Upper lobe of left lung (tissue), 4 donors: ENCODE measurements at regions not wholly inside any gene's neighbourhood (a gene's known extent, or its start where the extent isn't known, plus 50 kb on each side); places are given as distances from the start of the nearest gene placed in this dataset.

Experiments
- POLR2A ChIP-seq, 4 donors: fragments of 450-650 bp; IDR thresholded peaks; one replicate each; pipeline ENCODE4 v1.5.1; 2016 to 2017; ENCODE audit warnings: antibody characterized with exemption in 4 of 4, mild to moderate bottlenecking in 2 of 4
- TF ChIP-seq, protein P1 (sequence below), 6 experiments: fragments of 450-650 bp in 4 of 6; fragments of 200-600 bp in 2 of 6; sonication (generic) in 2 of 6; IDR thresholded peaks; one replicate each; pipeline ENCODE4 v1.5.1; 2016 to 2019; ENCODE audit warnings: antibody characterized with exemption in 6 of 6

DNA sequence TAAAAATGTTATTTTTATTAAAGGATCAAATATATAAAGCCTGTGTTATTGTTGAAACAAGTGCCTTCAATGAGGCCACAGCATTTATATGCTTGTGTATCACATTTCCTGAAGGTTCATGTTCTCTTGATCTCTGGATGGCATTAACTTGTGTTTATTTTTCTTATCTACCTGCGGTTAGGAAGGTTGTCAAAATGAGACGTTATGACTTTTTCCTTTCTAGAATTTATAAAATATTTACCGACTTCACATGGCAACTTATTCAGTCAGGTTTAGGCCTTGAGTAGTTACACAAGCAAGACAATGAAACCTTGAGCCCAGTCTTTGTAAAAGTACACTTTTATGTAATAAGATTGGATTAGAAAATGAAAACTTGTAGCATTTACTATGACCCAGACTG, 196.4 kb upstream of the ACVR2A start:
- TF ChIP-seq, protein P1, sequence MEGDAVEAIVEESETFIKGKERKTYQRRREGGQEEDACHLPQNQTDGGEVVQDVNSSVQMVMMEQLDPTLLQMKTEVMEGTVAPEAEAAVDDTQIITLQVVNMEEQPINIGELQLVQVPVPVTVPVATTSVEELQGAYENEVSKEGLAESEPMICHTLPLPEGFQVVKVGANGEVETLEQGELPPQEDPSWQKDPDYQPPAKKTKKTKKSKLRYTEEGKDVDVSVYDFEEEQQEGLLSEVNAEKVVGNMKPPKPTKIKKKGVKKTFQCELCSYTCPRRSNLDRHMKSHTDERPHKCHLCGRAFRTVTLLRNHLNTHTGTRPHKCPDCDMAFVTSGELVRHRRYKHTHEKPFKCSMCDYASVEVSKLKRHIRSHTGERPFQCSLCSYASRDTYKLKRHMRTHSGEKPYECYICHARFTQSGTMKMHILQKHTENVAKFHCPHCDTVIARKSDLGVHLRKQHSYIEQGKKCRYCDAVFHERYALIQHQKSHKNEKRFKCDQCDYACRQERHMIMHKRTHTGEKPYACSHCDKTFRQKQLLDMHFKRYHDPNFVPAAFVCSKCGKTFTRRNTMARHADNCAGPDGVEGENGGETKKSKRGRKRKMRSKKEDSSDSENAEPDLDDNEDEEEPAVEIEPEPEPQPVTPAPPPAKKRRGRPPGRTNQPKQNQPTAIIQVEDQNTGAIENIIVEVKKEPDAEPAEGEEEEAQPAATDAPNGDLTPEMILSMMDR (IDR thresholded peaks at IDR 0.05), result no peak
- TF ChIP-seq POLR2A (IDR thresholded peaks at IDR 0.05), result no peak
